GM12878 (cell line): ENCODE measurements at regions not wholly inside any gene's neighbourhood (a gene's known extent, or its start where the extent isn't known, plus 50 kb on each side); places are given as distances from the start of the nearest gene placed in this dataset.

Source experiments
- ATF2 ChIP-seq: IDR thresholded peaks from 2 replicates; pipeline ENCODE4 v1.6.1; 2012; ENCODE audit warnings: low read length, inconsistent platforms
- CBX3 ChIP-seq: fragments of 200-600 bp; sonication (generic); IDR thresholded peaks from 2 replicates; pipeline ENCODE4 v1.6.1; 2016; ENCODE audit warnings: low read depth, borderline replicate concordance
- CTCF ChIP-seq, 3 experiments: IDR thresholded peaks in 2 of 3; conservative IDR thresholded peaks in 1 of 3; 2 replicates each; pipeline ENCODE4 v1.5.1; 2011; ENCODE audit warnings: low read depth in 3 of 3, low read length in 3 of 3, mild to moderate bottlenecking in 3 of 3, control low read depth in 2 of 3, moderate library complexity in 2 of 3, inconsistent platforms in 1 of 3, mixed read lengths in 1 of 3; ENCODE audit not compliant: control insufficient read depth in 2 of 3, insufficient read depth in 1 of 3; ENCODE audit errors: extremely low read depth in 1 of 3
- LARP7 ChIP-seq: fragments of 450-650 bp; IDR thresholded peaks from 2 replicates; pipeline ENCODE4 v1.6.1; 2017; ENCODE audit warnings: mild to moderate bottlenecking
- NFIC ChIP-seq: IDR thresholded peaks from 2 replicates; pipeline ENCODE4 v1.6.1; 2012; ENCODE audit warnings: low read depth, mild to moderate bottlenecking, inconsistent platforms, low read length, moderate library complexity
- NFYB ChIP-seq: IDR thresholded peaks from 2 replicates; pipeline ENCODE4 v1.6.1; 2011; ENCODE audit warnings: low read depth, mild to moderate bottlenecking, low read length, improper control_type of control experiment, moderate library complexity; ENCODE audit not compliant: insufficient read depth
- NR2C1 ChIP-seq: fragments of 450-650 bp; IDR thresholded peaks from 2 replicates; pipeline ENCODE4 v1.6.1; 2017; ENCODE audit warnings: antibody characterized with exemption, mild to moderate bottlenecking, moderate library complexity
- PAX5 ChIP-seq: IDR thresholded peaks from 2 replicates; pipeline ENCODE4 v1.6.1; 2011; ENCODE audit warnings: low read depth, low read length, borderline replicate concordance
- PBX3 ChIP-seq: IDR thresholded peaks from 2 replicates; pipeline ENCODE4 v1.6.1; 2011; ENCODE audit warnings: mild to moderate bottlenecking, low read depth, low read length, moderate library complexity; ENCODE audit not compliant: insufficient replicate concordance
- POLR2A ChIP-seq: IDR thresholded peaks from 2 replicates; pipeline ENCODE4 v1.6.1; 2011; ENCODE audit warnings: low read depth, mild to moderate bottlenecking, low read length
- RAD21 ChIP-seq: IDR thresholded peaks from 2 replicates; pipeline ENCODE4 v1.6.1; 2011; ENCODE audit warnings: mild to moderate bottlenecking, low read depth, low read length, moderate library complexity; ENCODE audit not compliant: insufficient read depth

- no peak for TF ChIP-seq POLR2A
- TF ChIP-seq LARP7, result no peak
- no peak for TF ChIP-seq ATF2
- TF ChIP-seq CTCF (IDR thresholded peaks at IDR 0.05 in 2 of 3, conservative IDR thresholded peaks at IDR 0.05 in 1 of 3; ENCODE audit: control insufficient read depth in 2 of 3, extremely low read depth in 1 of 3, insufficient read depth in 1 of 3, low read depth in 3 of 3, low read length in 3 of 3), result no peak
- no peak for TF ChIP-seq NFYB
- no peak for TF ChIP-seq CBX3
- TF ChIP-seq PBX3, result no peak
- no peak for TF ChIP-seq NR2C1
- no peak for TF ChIP-seq RAD21
- TF ChIP-seq PAX5, result no peak
- TF ChIP-seq NFIC, result no peak
Observed at GRCh38 chr2:226366920-226367319, 432.7 kb downstream of the IRS1 start.
